Endothelial cell (in vitro differentiated cells): ENCODE measurements at regions not wholly inside any gene's neighbourhood (a gene's known extent, or its start where the extent isn't known, plus 50 kb on each side); places are given as distances from the start of the nearest gene placed in this dataset.

Experiments used
- DNase-seq: peaks from one replicate; pipeline ENCODE4 v3.0.0; 2021; ENCODE audit warnings: low spot score
- H3K27ac Mint-ChIP-seq: one replicate; pipeline ENCODE4 v1.8.0; 2021; ENCODE audit warnings: mixed read lengths, inconsistent platforms; ENCODE audit not compliant: unreplicated experiment
- H3K27me3 Mint-ChIP-seq: one replicate; pipeline ENCODE4 v1.8.0; 2021; ENCODE audit warnings: mild to moderate bottlenecking, moderate library complexity, mixed read lengths, inconsistent platforms; ENCODE audit not compliant: unreplicated experiment
- H3K36me3 Mint-ChIP-seq: one replicate; pipeline ENCODE4 v1.8.0; 2021; ENCODE audit warnings: mild to moderate bottlenecking, low read depth, mixed read lengths, inconsistent platforms; ENCODE audit not compliant: unreplicated experiment
- H3K4me1 Mint-ChIP-seq: one replicate; pipeline ENCODE4 v1.8.0; 2021; ENCODE audit warnings: mild to moderate bottlenecking, mixed read lengths, inconsistent platforms; ENCODE audit not compliant: unreplicated experiment
- H3K4me3 Mint-ChIP-seq: one replicate; pipeline ENCODE4 v1.8.0; 2021; ENCODE audit warnings: mild to moderate bottlenecking, mixed read lengths, inconsistent platforms; ENCODE audit not compliant: unreplicated experiment
- H3K9me3 Mint-ChIP-seq: one replicate; pipeline ENCODE4 v1.8.0; 2021; ENCODE audit warnings: mixed read lengths, inconsistent platforms; ENCODE audit not compliant: unreplicated experiment
- CTCF ChIP-seq: fragments of 200-600 bp; sonication (generic); IDR thresholded peaks from one replicate; pipeline ENCODE4 v1.5.0; 2021; ENCODE audit warnings: antibody characterized with exemption; ENCODE audit not compliant: unreplicated experiment

- TF ChIP-seq CTCF = no peak
- Mint-ChIP-seq H3K4me1 (no peaks in the 10 kb centered on the region), H3K27me3 (no peaks in the 10 kb centered on the region), H3K9me3 (no peaks in the 10 kb centered on the region), H3K4me3 (no peak overlapping the region), H3K36me3 (no peaks in the 10 kb centered on the region), H3K27ac (no peak overlapping the region)
- DNase-seq = no peak
These were observed 265.2 kb downstream of the SYK start for GRCh38 chr9:91066856-91067255.

DNA sequence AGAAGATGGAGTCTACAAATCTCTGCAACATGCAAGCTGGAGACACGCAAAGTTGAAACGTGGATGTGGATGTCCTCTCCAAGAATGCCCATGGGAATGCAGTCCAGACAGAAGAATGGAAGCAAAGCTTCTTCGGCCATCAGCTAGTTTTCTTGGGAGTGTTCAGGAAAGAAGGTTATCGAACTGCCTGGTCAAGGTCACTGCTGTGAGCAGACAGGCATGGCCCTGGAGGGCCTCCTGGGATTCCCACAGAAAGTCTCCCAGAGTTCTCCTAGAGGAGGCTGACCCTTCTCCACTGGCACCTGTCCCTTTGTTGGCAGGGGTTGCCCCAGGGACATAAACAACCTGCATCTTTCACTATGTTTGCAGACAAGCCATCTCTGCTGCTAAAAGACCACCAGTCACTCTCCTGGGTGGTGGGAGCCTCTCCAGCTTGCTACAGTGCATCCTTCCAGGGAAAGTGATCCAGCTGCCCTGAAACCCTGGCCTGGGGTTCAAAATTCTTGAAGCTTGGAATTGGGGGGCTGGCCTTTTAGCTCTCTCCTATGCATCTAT lies 265.8 kb downstream of the SYK start:
- no peak for TF ChIP-seq CTCF
- no peak overlapping the region for H3K4me3 Mint-ChIP-seq
- no peak for DNase-seq
- H3K36me3 Mint-ChIP-seq = no peaks in the 10 kb centered on the region
- no peaks in the 10 kb centered on the region for H3K9me3 Mint-ChIP-seq
- no peaks in the 10 kb centered on the region for H3K27me3 Mint-ChIP-seq
- no peak overlapping the region for H3K27ac Mint-ChIP-seq
- H3K4me1 Mint-ChIP-seq = no peaks in the 10 kb centered on the region

DNA sequence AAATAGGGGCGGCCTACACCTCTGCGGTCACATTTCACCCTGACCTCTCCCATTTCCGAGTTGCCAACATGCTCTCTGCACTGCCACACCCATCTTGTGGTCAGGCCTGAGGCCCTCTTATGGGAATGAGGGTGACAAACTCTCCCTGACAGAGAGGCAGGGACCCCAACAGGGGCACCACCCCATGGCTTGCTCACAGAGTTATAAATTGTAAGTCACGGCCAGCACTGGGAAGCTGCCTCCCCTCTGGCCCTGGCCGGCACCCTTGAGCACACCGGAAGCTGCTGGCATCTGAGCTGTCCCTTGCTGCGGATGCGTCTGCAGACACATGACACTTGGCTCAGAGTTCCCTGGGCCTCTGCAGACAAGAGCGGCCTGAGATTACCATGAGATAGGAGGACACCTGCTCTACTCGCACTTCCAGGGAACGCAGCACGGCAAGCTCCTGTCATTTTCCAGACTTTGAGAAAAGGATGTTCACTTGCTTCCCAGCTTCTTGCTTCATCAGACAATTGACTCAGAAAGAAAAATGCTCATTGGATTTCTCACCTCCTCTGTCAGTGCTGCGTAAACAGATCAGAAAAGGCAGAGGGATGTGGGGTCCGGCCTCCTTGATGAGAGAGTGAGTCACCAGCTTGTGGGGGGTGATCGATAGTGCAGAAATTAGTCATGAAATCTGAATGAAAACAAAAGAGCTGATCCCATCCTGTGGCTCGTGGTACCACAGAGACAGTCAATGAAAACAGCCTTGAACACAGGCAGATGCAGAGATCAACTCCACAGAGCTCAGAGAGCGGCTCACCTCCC lies 269.8 kb downstream of the SYK start:
- no peak for DNase-seq
- Mint-ChIP-seq H3K4me3 (no peak overlapping the region), H3K27ac (no peak overlapping the region), H3K9me3 (no peaks in the 10 kb centered on the region), H3K36me3 (no peaks in the 10 kb centered on the region), H3K4me1 (no peaks in the 10 kb centered on the region), H3K27me3 (peaks cover 1% of the 10 kb centered on the region)
- no peak for TF ChIP-seq CTCF

DNA sequence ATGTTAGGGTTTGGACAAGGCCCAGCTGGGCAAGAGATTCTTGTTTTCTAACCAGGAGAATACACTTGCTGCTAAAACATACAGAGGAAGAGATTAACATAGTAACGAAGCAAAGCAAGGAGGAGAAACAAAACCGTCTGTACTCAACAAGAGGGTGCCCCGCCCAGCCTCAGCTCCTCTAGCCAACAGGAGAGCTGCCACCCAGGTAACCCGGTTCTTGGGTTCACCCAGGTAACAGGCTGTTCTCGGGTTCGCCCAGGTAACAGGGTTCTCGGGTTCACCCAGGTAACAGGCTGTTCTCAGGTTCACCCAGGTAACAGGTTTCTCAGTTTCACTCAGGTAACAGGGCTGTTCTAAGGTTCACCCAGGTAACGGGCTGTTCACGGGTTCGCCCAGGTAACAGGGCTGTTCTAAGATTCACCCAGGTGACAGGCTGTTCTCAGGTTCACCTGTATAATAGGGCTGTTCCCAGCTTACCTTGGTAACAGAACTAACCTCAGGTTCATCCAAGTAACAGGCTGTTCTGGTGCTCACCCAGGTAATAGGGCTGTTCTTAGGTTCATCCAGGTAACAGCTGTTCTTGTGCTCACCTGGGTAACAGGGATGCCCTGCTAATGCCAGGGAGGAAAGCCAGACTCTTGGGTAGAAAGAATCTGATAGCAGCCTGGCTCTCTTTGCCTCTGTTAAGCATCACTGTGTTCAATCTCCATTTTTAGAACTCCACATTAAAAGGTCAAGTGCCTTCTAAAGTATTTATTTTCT lies 271.6 kb downstream of the SYK start:
- TF ChIP-seq CTCF = no peak
- Mint-ChIP-seq H3K4me1 (no peaks in the 10 kb centered on the region), H3K27me3 (peaks cover 1% of the 10 kb centered on the region), H3K9me3 (no peaks in the 10 kb centered on the region), H3K4me3 (no peak overlapping the region), H3K36me3 (no peaks in the 10 kb centered on the region), H3K27ac (no peak overlapping the region)
- DNase-seq = no peak
